Adrenal gland (tissue), 9 donors: ENCODE measurements at regions not wholly inside any gene's neighbourhood (a gene's known extent, or its start where the extent isn't known, plus 50 kb on each side); places are given as distances from the start of the nearest gene placed in this dataset.
A peak's percentile ranks its signal among the peaks of the same experiment; 100 is the strongest.

Experiments used
- DNase-seq, 7 donors: peaks; one replicate each; pipeline ENCODE4 v3.0.0-alpha.2; 2019 to 2020
- H3K27ac ChIP-seq, 5 donors: fragments of 200-600 bp; sonication (generic) in 4 of 5; 1 replicate in 3 of 5; 2 replicates in 2 of 5; pipeline versions ENCODE4 v1.5.1 to v1.8.0; 2016 to 2020; ENCODE audit warnings: mild to moderate bottlenecking in 1 of 5
- H3K27me3 ChIP-seq: fragments of 200-600 bp; 2 replicates; pipeline ENCODE4 v1.8.0; 2021
- H3K36me3 ChIP-seq, 2 donors: fragments of 200-600 bp; replicated peaks in 1 of 2; 1 replicate in 1 of 2; 2 replicates in 1 of 2; pipeline versions ENCODE4 v1.5.1 to v1.8.0; 2018 to 2022
- H3K4me1 ChIP-seq, 2 donors: fragments of 200-600 bp; replicated peaks in 1 of 2; 1 replicate in 1 of 2; 2 replicates in 1 of 2; pipeline versions ENCODE4 v1.5.1 to v1.8.0; 2018 to 2021
- H3K4me3 ChIP-seq, 4 donors: fragments of 200-600 bp; sonication (generic) in 3 of 4; one replicate each; pipeline ENCODE4 v1.5.1; 2016 to 2018
- H3K9me3 ChIP-seq, 3 donors: fragments of 200-600 bp; sonication (generic) in 1 of 3; replicated peaks in 1 of 3; 1 replicate in 2 of 3; 2 replicates in 1 of 3; pipeline versions ENCODE4 v1.5.1 to v1.8.0; 2016 to 2021
- CTCF ChIP-seq, 6 experiments: fragments of 450-650 bp in 4 of 6; fragments of 200-600 bp in 2 of 6; sonication (generic) in 1 of 6; IDR thresholded peaks; 1 replicate in 5 of 6; 2 replicates in 1 of 6; pipeline versions ENCODE4 v1.5.1 to v1.8.0; 2016 to 2021; ENCODE audit warnings: antibody characterized with exemption in 6 of 6, mild to moderate bottlenecking in 2 of 6, moderate library complexity in 1 of 6
- POLR2A ChIP-seq, 2 donors: fragments of 450-650 bp; IDR thresholded peaks; one replicate each; pipeline ENCODE4 v1.6.1; 2017; ENCODE audit warnings: antibody characterized with exemption in 2 of 2, mild to moderate bottlenecking in 2 of 2, moderate library complexity in 1 of 2
- WGBS, 4 donors: extraction: QIAGEN DNeasy Blood & Tissue Kit in 2 of 4; methylation state at CpG; one replicate each; pipeline versions ENCODE4 v1.1.5 to v1.1.7; 2013 to 2017; 5-methylcytosine and 5-hydroxymethylcytosine counted together
- intact Hi-C, 2 donors: fragments of 100-400 bp; cut with DNase I; formaldehyde crosslinking; loops; one replicate each; pipeline versions ENCODE4 v1.14.1 to v1.15.0; 2022 to 2023
- donor health status: healthy with polysubstance abuse.
- donor health status: Bipolar disorder and iron deficiency.
- donor health status: DM: yes; HTN: yes; CAD: no.
- donor health status: DM: no; HTN: no; CAD: no.
- donor health status: DM: no; HTN: no; CAD: no.

DNA sequence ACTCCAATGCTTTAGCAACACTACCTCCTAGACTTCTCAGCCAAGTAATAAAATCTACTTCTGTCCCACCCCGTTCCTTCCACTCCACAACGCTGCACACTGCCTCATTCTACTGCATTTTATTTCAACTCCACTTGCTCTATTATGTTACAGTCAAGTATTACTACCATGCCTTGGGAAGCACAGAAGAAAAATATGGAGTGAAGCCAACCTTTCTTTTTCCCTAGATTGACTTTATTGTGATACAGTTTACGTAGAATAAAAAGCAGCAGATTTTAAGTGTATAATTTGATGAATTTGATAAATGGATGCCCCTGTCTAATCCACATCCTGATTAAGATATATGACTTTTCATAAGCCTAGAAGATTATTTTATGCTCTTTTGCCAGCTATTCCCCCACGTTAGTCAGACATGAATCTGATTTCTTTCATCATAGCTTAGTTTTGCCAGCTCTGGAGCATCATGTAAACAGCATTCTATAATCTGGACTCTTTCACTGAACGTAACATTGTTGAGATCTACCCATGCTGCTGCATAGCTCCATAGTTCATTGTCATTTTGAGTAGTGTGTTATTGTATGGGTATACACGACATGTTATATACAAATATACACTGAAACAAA lies 676.8 kb upstream of the RAB6C start:
- H3K36me3 ChIP-seq: no peaks in the 10 kb centered on the region
- no peaks in the 10 kb centered on the region for H3K9me3 ChIP-seq
- no peak for DNase-seq
- intact Hi-C loops: no loop called here
- H3K27me3 ChIP-seq: no peaks in the 10 kb centered on the region
- no peaks in the 10 kb centered on the region for H3K4me1 ChIP-seq
- no peak for TF ChIP-seq CTCF (IDR thresholded peaks at IDR 0.05)
- TF ChIP-seq POLR2A (IDR thresholded peaks at IDR 0.05): no peak
- no peak overlapping the region for H3K4me3 ChIP-seq
- 58 to 74% (median 64%) methylated on average over 6 of the region's 6 CpGs for WGBS, 4 donors
- H3K27ac ChIP-seq: peak overlapping the region in 1 of 5 donors; percentile 16

- H3K9me3 ChIP-seq: no peaks in the 10 kb centered on the region
- intact Hi-C loops: no loop called here
- H3K27ac ChIP-seq: no peak overlapping the region
- 73 to 91% (median 86%) methylated on average over 3 to 9 of the region's 9 CpGs for WGBS, 4 donors
- no peaks in the 10 kb centered on the region for H3K4me1 ChIP-seq
- no peak overlapping the region for H3K4me3 ChIP-seq
- no peaks in the 10 kb centered on the region for H3K36me3 ChIP-seq
- TF ChIP-seq POLR2A (IDR thresholded peaks at IDR 0.05): no peak
- no peak for TF ChIP-seq CTCF (IDR thresholded peaks at IDR 0.05)
- no peaks in the 10 kb centered on the region for H3K27me3 ChIP-seq
- DNase-seq: no peak
Observed at GRCh38 chr2:129314120-129314519, 665.3 kb upstream of the RAB6C start.

DNA sequence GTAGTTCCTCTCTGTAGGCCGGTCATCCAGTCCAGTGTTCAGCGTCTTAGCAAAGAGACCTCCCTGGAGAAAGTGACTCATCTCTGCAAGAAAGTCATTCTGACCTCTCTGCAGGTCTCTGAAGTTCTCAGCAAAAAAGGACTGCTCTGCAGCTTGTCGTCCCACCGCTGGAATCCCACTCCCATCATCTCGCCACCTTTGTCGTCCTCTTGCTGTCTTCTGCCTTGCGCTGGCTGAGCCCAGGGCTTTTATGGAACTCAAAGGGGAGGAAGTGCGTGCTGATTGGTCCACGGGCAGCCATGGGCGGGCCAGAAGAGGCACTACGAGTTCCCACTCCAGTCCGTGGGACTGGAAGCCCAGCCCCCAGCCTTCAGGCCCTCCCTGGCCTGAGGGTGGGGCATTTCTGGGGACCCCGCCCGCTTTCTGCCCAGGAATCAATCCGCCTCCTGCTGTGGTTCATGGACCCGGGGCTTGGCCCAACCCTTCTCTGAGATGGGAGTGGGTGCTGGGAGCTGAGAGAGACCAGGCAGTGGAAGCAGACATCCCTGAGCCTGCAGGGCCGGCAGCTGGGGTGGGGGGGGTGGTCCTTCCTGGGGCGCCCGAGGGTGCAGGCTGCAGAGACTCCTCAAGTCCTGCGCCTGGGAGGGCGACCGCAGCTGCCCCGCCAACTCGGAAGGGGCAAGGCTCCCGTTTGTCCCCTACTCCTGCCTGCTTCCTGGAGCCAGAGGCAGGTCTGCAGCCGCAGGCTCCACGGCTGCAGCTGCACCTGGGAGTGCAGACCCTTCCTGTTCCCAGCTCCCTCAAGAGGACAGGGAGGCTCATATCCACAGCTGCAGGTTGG lies 660.7 kb upstream of the RAB6C start:
- intact Hi-C loops: no loop called here
- Histone ChIP-seq H3K27ac (no peak overlapping the region), H3K4me3 (no peak overlapping the region), H3K36me3 (no peaks in the 10 kb centered on the region), H3K4me1 (no peaks in the 10 kb centered on the region), H3K9me3 (no peaks in the 10 kb centered on the region), H3K27me3 (no peaks in the 10 kb centered on the region)
- 76 to 86% (median 85%) methylated on average over 10 to 27 of the region's 27 CpGs for WGBS, 4 donors
- TF ChIP-seq CTCF (IDR thresholded peaks at IDR 0.05) (no peak), POLR2A (IDR thresholded peaks at IDR 0.05) (no peak)
- DNase-seq: no peak

- no peak for DNase-seq
- intact Hi-C loops: no loop called here
Observed at GRCh38 chr2:129319422-129319717, 660.1 kb upstream of the RAB6C start.

More at GRCh38 chr2:129319422-129319717, 660.1 kb upstream of the RAB6C start:
- 87 to 100% (median 91%) methylated on average over 2 to 7 of the region's 7 CpGs for WGBS, 4 donors
- Histone ChIP-seq H3K4me1 (no peaks in the 10 kb centered on the region), H3K27me3 (no peaks in the 10 kb centered on the region), H3K36me3 (no peaks in the 10 kb centered on the region), H3K4me3 (no peak overlapping the region), H3K9me3 (no peaks in the 10 kb centered on the region), H3K27ac (no peak overlapping the region)
- no peak for TF ChIP-seq CTCF (IDR thresholded peaks at IDR 0.05)
